Endothelial cell of umbilical vein (primary cell): ENCODE measurements at regions not wholly inside any gene's neighbourhood (a gene's known extent, or its start where the extent isn't known, plus 50 kb on each side); places are given as distances from the start of the nearest gene placed in this dataset.
"Not testable (repeated sequence)": the region's sequence is repeated elsewhere in the genome, so short reads cannot be mapped to it uniquely, and the experiment has no call there.

Experiments used
- BruUV-seq: library from RNA; stranded (reverse); fragments of 400-500 nt; replicated peaks from 2 replicates; lab custom pipeline; 2021; lab: Mats Ljungman, UMichigan
- CTCF ChIA-PET: fragments of 300-600, 350-600 bp; sonication (Branson Sonifier 250); formaldehyde crosslinking; loops from one replicate; lab custom pipeline; 2021; ENCODE audit warnings: antibody characterized with exemption, inconsistent platforms; lab: Charles Lee
- POLR2A ChIA-PET: fragments of 300-600, 350-600 bp; sonication (Branson Sonifier 250); formaldehyde crosslinking; loops from one replicate; lab custom pipeline; 2021; ENCODE audit warnings: antibody characterized with exemption, inconsistent platforms; lab: Charles Lee
- DNase-seq: peaks from one replicate; pipeline ENCODE4 v3.0.0-alpha.2; 2011; ENCODE audit warnings: low read depth, low spot score
- FAIRE-seq: peaks from 2 replicates; lab custom pipeline; 2011; peaks lifted over from hg19 to GRCh38; lab: Jason Lieb, UNC
- H2AFZ ChIP-seq: 2 replicates; pipeline ENCODE4 v1.6.0; 2012; ENCODE audit warnings: low read depth, low read length, control low read depth, inconsistent platforms
- H3K27ac ChIP-seq: 2 replicates; pipeline ENCODE4 v1.5.1; 2011; ENCODE audit warnings: low read depth, mild to moderate bottlenecking, control low read depth, low read length, moderate library complexity; ENCODE audit not compliant: insufficient read depth
- H3K27me3 ChIP-seq, 2 experiments: 2 replicates each; pipeline versions ENCODE4 v1.6.0 to v1.6.1; 2011; ENCODE audit warnings: low read length in 2 of 2, mixed read lengths in 1 of 2; ENCODE audit not compliant: control insufficient read depth in 2 of 2, insufficient read depth in 2 of 2
- H3K36me3 ChIP-seq, 2 experiments: 2 replicates in 1 of 2; 3 replicates in 1 of 2; pipeline ENCODE4 v1.5.1; 2011; ENCODE audit warnings: low read length in 2 of 2, mild to moderate bottlenecking in 1 of 2, moderate library complexity in 1 of 2; ENCODE audit not compliant: control insufficient read depth in 2 of 2, insufficient read depth in 2 of 2; ENCODE audit errors: extremely low read depth in 1 of 2
- H3K4me1 ChIP-seq: 3 replicates; pipeline ENCODE4 v1.5.1; 2011; ENCODE audit warnings: mild to moderate bottlenecking, low read length; ENCODE audit not compliant: control insufficient read depth, insufficient read depth; ENCODE audit errors: extremely low read depth
- H3K4me2 ChIP-seq: 2 replicates; pipeline ENCODE4 v1.6.1; 2011; ENCODE audit warnings: low read length, control low read depth, mixed read lengths; ENCODE audit not compliant: insufficient read depth
- H3K4me3 ChIP-seq, 3 experiments: fragments of 200-600 bp in 1 of 3; sonication (generic), shearing (Covaris generic) in 1 of 3; replicated peaks in 1 of 3; 2 replicates each; pipeline ENCODE4 v1.5.1; 2011 to 2016; ENCODE audit warnings: control low read depth in 3 of 3, low read length in 3 of 3, mild to moderate bottlenecking in 2 of 3, inconsistent platforms in 1 of 3, low read depth in 1 of 3, moderate library complexity in 1 of 3; ENCODE audit not compliant: insufficient read depth in 1 of 3
- H3K79me2 ChIP-seq: 2 replicates; pipeline ENCODE4 v1.6.0; 2012; ENCODE audit warnings: low read length, inconsistent platforms; ENCODE audit not compliant: control insufficient read depth, insufficient read depth
- H3K9ac ChIP-seq: replicated peaks from 2 replicates; pipeline ENCODE3; 2011; ENCODE audit warnings: low read length, control low read depth; ENCODE audit not compliant: insufficient read depth; ENCODE audit errors: extremely low read depth
- H3K9me1 ChIP-seq: replicated peaks from 3 replicates; pipeline ENCODE4 v1.6.0; 2011; ENCODE audit warnings: mild to moderate bottlenecking, low read length; ENCODE audit not compliant: control insufficient read depth, insufficient read depth; ENCODE audit errors: extremely low read depth
- H3K9me3 ChIP-seq: replicated peaks from 2 replicates; pipeline ENCODE4 v1.5.1; 2012; ENCODE audit warnings: low read length, inconsistent platforms; ENCODE audit not compliant: control insufficient read depth, insufficient read depth
- H4K20me1 ChIP-seq: replicated peaks from 2 replicates; pipeline ENCODE3; 2011; ENCODE audit warnings: mild to moderate bottlenecking, low read length; ENCODE audit not compliant: control insufficient read depth, insufficient read depth; ENCODE audit errors: extremely low read depth
- FOS ChIP-seq: IDR thresholded peaks from 2 replicates; pipeline ENCODE4 v1.6.1; 2011; ENCODE audit warnings: mild to moderate bottlenecking, low read length, moderate library complexity, borderline replicate concordance; ENCODE audit not compliant: insufficient read depth
- dilution Hi-C: fragments of 300-500 bp; cut with MboI; formaldehyde crosslinking; loops from one replicate; pipeline ENCODE4 v1.15.0; 2019; ENCODE audit warnings: low sequenced_read_pairs; ENCODE audit not compliant: extremely low pct_ligation_motif_present
- intact Hi-C: fragments of 100-400 bp; cut with micrococcal nuclease; formaldehyde crosslinking; loops from one replicate; pipeline ENCODE4 v1.10.0; 2022

GRCh38 chr2:37734891-37735523, 63.6 kb upstream of the CDC42EP3 start:
- POLR2A ChIA-PET, H3K4me2 ChIP-seq, dilution Hi-C loops, H3K4me1 ChIP-seq, H3K9ac ChIP-seq, DNase-seq, H4K20me1 ChIP-seq, H2AFZ ChIP-seq, H3K9me3 ChIP-seq, H3K36me3 ChIP-seq, H3K4me3 ChIP-seq, H3K27me3 ChIP-seq, H3K79me2 ChIP-seq, intact Hi-C loops, BruUV-seq, H3K27ac ChIP-seq, FAIRE-seq, H3K9me1 ChIP-seq: not testable (repeated sequence)
- CTCF ChIA-PET = interaction anchor here (1.4 kb wide), 2 partner anchors 10 to 142 kb away, joined by 4 read pairs; no protein-coding TSS in a partner anchor

GRCh38 chr2:37735524-37735910, 64.1 kb upstream of the CDC42EP3 start:
- FAIRE-seq, intact Hi-C loops, H3K4me2 ChIP-seq, H3K9me1 ChIP-seq, dilution Hi-C loops, DNase-seq, BruUV-seq, POLR2A ChIA-PET, H3K27me3 ChIP-seq, H3K4me1 ChIP-seq, H3K4me3 ChIP-seq, H3K9ac ChIP-seq, H3K9me3 ChIP-seq, H3K79me2 ChIP-seq, H3K36me3 ChIP-seq, H3K27ac ChIP-seq, H4K20me1 ChIP-seq, H2AFZ ChIP-seq: not testable (repeated sequence)
- CTCF ChIA-PET = interaction anchor here (0.6 to 1.4 kb wide), 3 partner anchors 10 to 143 kb away, joined by 3 to 4 read pairs (median 4); no protein-coding TSS in a partner anchor
- peak; percentile 7 for TF ChIP-seq FOS
